WTC11 (cell line): ENCODE measurements at regions not wholly inside any gene's neighbourhood (a gene's known extent, or its start where the extent isn't known, plus 50 kb on each side); places are given as distances from the start of the nearest gene placed in this dataset.

Experiments used
- ATAC-seq: fragments of 200-7000 bp; cut with Tn5 transposase; 2 replicates; pipeline ENCODE4 v1.10.0; 2021; ENCODE audit warnings: mild to moderate bottlenecking, moderate library complexity
- CTCF ChIA-PET: fragments of 300-600 bp; sonication (Branson Sonifier 250); formaldehyde crosslinking; loops from one replicate; lab custom pipeline; 2021; ENCODE audit warnings: antibody characterized with exemption; lab: Charles Lee
- POLR2A ChIA-PET: fragments of 350-600 bp; sonication (Branson Sonifier 250); formaldehyde crosslinking; loops from one replicate; lab custom pipeline; 2021; ENCODE audit warnings: antibody characterized with exemption; lab: Charles Lee
- DNase-seq: peaks from one replicate; pipeline ENCODE4 v3.0.0; 2021; ENCODE audit warnings: low spot score
- H3K27ac Mint-ChIP-seq: 2 replicates; pipeline ENCODE4 v1.8.0; 2021; ENCODE audit warnings: mixed read lengths
- H3K27me3 Mint-ChIP-seq: 2 replicates; pipeline ENCODE4 v1.8.0; 2021; ENCODE audit warnings: low read depth, mild to moderate bottlenecking, moderate library complexity, mixed read lengths
- H3K36me3 Mint-ChIP-seq: 2 replicates; pipeline ENCODE4 v1.8.0; 2021; ENCODE audit warnings: mixed read lengths
- H3K4me1 Mint-ChIP-seq: 2 replicates; pipeline ENCODE4 v1.8.0; 2022; ENCODE audit warnings: mixed read lengths
- H3K4me3 Mint-ChIP-seq: 2 replicates; pipeline ENCODE4 v1.8.0; 2021; ENCODE audit warnings: mild to moderate bottlenecking, moderate library complexity, mixed read lengths
- H3K9me3 Mint-ChIP-seq: 2 replicates; pipeline ENCODE4 v1.8.0; 2021; ENCODE audit warnings: mixed read lengths
- ATF1 ChIP-seq: sonication (generic); formaldehyde crosslinking; IDR thresholded peaks from 2 replicates; pipeline ENCODE4 v1.8.1; 2023; ENCODE audit warnings: mild to moderate bottlenecking, moderate library complexity, missing genetic modification reagents
- CREM ChIP-seq: sonication (generic); formaldehyde crosslinking; IDR thresholded peaks from 2 replicates; pipeline ENCODE4 v1.8.1; 2022; ENCODE audit warnings: mild to moderate bottlenecking, missing genetic modification reagents, moderate library complexity
- ELF4 ChIP-seq: sonication (generic); formaldehyde crosslinking; IDR thresholded peaks from 2 replicates; pipeline ENCODE4 v1.8.1; 2022; ENCODE audit warnings: low read depth, mild to moderate bottlenecking, moderate library complexity, missing genetic modification reagents
- ESRRA ChIP-seq: sonication (generic); formaldehyde crosslinking; IDR thresholded peaks from 2 replicates; pipeline ENCODE4 v1.8.1; 2022; ENCODE audit warnings: mild to moderate bottlenecking, missing genetic modification reagents, borderline replicate concordance
- ETV6 ChIP-seq: sonication (generic); formaldehyde crosslinking; IDR thresholded peaks from 2 replicates; pipeline ENCODE4 v1.8.1; 2022; ENCODE audit warnings: mild to moderate bottlenecking, missing genetic modification reagents
- GABPB1 ChIP-seq: sonication (generic); formaldehyde crosslinking; IDR thresholded peaks from 2 replicates; pipeline ENCODE4 v1.8.1; 2023; ENCODE audit warnings: mild to moderate bottlenecking, missing genetic modification reagents
- HMGA2 ChIP-seq: fragments of 250-450 bp; sonication (Bioruptor Pico); IDR thresholded peaks from 2 replicates; pipeline ENCODE4 v1.4.0; 2021; ENCODE audit warnings: mild to moderate bottlenecking, moderate library complexity
- IRF2 ChIP-seq: sonication (generic); formaldehyde crosslinking; IDR thresholded peaks from 2 replicates; pipeline ENCODE4 v1.8.0; 2022; ENCODE audit warnings: low read depth, missing genetic modification reagents, borderline replicate concordance
- OVOL2 ChIP-seq: fragments of 250-450 bp; sonication (Bioruptor Pico); IDR thresholded peaks from 2 replicates; pipeline ENCODE4 v1.9.0; 2021; ENCODE audit warnings: mild to moderate bottlenecking, borderline replicate concordance
- ZNF263 ChIP-seq: sonication (generic); formaldehyde crosslinking; IDR thresholded peaks from 2 replicates; pipeline ENCODE4 v1.8.1; 2022; ENCODE audit warnings: low read depth, mild to moderate bottlenecking, moderate library complexity, missing genetic modification reagents
- ZNF416 ChIP-seq: fragments of 250-450 bp; sonication (Bioruptor Pico); IDR thresholded peaks from 2 replicates; pipeline ENCODE4 v1.9.0; 2021; ENCODE audit warnings: mild to moderate bottlenecking, inconsistent platforms
- ZNF423 ChIP-seq: fragments of 250-450 bp; sonication (Bioruptor Pico); IDR thresholded peaks from 2 replicates; pipeline ENCODE4 v2.1.2; 2022; ENCODE audit warnings: mild to moderate bottlenecking, moderate library complexity
- TF ChIP-seq, protein P1 (sequence below): sonication (generic); formaldehyde crosslinking; conservative IDR thresholded peaks from 2 replicates; pipeline ENCODE4 v1.8.1; 2023; ENCODE audit warnings: mild to moderate bottlenecking, low read depth, missing genetic modification reagents, moderate library complexity
- TF ChIP-seq, protein P2 (sequence below): sonication (generic); formaldehyde crosslinking; IDR thresholded peaks from 2 replicates; pipeline ENCODE4 v1.8.1; 2023; ENCODE audit warnings: mild to moderate bottlenecking, missing genetic modification reagents, moderate library complexity
- TF ChIP-seq, protein P3 (sequence below): sonication (generic); formaldehyde crosslinking; IDR thresholded peaks from 2 replicates; pipeline ENCODE4 v1.8.1; 2023; ENCODE audit warnings: mild to moderate bottlenecking, missing genetic modification reagents

DNA sequence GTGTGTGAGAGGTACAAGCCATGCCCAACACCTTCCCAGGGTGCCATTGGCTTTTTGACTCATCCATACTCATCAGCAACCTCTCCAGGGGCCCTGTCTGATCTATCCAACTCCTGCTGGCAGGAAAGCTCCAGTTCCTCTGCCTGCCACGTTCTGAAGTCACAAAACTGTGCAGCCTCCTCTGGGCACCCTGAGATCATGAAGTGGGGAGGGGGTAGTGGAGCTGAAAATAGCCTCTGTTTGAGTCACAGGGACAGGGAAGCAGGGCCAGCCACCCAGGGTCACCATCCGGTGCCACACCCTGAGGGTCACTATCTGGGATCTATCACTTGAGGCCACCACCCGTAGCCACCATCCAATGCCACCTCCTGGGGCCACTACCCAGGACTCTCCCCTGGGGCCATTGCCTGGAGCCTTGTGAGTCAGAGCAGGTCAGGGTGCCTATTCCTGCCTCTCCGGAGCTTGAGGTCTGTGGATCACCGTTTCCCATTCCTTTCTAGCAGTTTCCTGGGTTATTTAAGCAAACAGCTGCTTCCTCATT lies 172.1 kb downstream of the NUFIP1 start:
- ChIA-PET CTCF (interaction anchor here (1.0 to 1.7 kb wide), 3 partner anchors 78 to 334 kb away, joined by 4 to 6 read pairs (median 5); no protein-coding TSS in a partner anchor), POLR2A (no interaction called here)
- H3K36me3 Mint-ChIP-seq: no peaks in the 10 kb centered on the region
- H3K9me3 Mint-ChIP-seq: no peaks in the 10 kb centered on the region
- H3K27me3 Mint-ChIP-seq: no peaks in the 10 kb centered on the region; the same call in 1 of the 2 replicates
- no peak for ATAC-seq
- peak; percentile 43; the same call in 1 of the 2 replicates for TF ChIP-seq ZNF423 (CRISPR knock-in tag)
- TF ChIP-seq ZNF416 (CRISPR knock-in tag): no peak
- DNase-seq: no peak
- peaks cover 34% of the 10 kb centered on the region for H3K4me1 Mint-ChIP-seq
- no peak overlapping the region for H3K4me3 Mint-ChIP-seq
- no peak overlapping the region for H3K27ac Mint-ChIP-seq

DNA sequence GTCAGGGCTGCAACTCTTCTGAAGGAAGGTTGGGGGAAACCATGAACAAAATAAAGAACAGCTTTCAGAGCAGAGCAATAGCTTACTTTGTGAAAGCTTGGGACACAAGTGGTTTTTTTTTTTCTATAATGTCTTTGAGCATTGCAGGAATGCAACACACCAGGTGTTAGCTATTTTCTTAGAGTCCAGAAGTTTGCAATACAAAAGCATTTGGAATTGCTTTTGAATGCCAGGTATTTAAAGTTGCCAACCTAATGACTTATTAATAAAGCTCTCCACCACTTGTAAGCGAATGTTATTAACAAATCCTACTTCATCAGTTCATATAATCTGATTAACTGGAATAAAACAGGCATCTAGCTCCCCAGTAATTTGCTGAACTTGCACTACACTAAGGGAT lies 172.6 kb downstream of the NUFIP1 start:
- ATAC-seq (no peak), DNase-seq (no peak)
- CTCF ChIA-PET: interaction anchor here (0.5 to 1.7 kb wide), 4 partner anchors 78 to 333 kb away, joined by 3 to 6 read pairs (median 4); no protein-coding TSS in a partner anchor
- Mint-ChIP-seq H3K36me3 (no peaks in the 10 kb centered on the region), H3K27me3 (no peaks in the 10 kb centered on the region), H3K9me3 (no peaks in the 10 kb centered on the region), H3K4me1 (peaks cover 33% of the 10 kb centered on the region), H3K4me3 (no peak overlapping the region), H3K27ac (no peak overlapping the region)
- TF ChIP-seq, protein P1, sequence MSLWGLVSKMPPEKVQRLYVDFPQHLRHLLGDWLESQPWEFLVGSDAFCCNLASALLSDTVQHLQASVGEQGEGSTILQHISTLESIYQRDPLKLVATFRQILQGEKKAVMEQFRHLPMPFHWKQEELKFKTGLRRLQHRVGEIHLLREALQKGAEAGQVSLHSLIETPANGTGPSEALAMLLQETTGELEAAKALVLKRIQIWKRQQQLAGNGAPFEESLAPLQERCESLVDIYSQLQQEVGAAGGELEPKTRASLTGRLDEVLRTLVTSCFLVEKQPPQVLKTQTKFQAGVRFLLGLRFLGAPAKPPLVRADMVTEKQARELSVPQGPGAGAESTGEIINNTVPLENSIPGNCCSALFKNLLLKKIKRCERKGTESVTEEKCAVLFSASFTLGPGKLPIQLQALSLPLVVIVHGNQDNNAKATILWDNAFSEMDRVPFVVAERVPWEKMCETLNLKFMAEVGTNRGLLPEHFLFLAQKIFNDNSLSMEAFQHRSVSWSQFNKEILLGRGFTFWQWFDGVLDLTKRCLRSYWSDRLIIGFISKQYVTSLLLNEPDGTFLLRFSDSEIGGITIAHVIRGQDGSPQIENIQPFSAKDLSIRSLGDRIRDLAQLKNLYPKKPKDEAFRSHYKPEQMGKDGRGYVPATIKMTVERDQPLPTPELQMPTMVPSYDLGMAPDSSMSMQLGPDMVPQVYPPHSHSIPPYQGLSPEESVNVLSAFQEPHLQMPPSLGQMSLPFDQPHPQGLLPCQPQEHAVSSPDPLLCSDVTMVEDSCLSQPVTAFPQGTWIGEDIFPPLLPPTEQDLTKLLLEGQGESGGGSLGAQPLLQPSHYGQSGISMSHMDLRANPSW (CRISPR knock-in tag): no peak
- TF ChIP-seq ETV6 (CRISPR knock-in tag) (no peak), HMGA2 (CRISPR knock-in tag) (no peak), IRF2 (CRISPR knock-in tag) (no peak), ZNF263 (no peak), OVOL2 (no peak)
- TF ChIP-seq, protein P2, sequence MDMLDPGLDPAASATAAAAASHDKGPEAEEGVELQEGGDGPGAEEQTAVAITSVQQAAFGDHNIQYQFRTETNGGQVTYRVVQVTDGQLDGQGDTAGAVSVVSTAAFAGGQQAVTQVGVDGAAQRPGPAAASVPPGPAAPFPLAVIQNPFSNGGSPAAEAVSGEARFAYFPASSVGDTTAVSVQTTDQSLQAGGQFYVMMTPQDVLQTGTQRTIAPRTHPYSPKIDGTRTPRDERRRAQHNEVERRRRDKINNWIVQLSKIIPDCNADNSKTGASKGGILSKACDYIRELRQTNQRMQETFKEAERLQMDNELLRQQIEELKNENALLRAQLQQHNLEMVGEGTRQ (CRISPR knock-in tag): no peak
- POLR2A ChIA-PET: no interaction called here

DNA sequence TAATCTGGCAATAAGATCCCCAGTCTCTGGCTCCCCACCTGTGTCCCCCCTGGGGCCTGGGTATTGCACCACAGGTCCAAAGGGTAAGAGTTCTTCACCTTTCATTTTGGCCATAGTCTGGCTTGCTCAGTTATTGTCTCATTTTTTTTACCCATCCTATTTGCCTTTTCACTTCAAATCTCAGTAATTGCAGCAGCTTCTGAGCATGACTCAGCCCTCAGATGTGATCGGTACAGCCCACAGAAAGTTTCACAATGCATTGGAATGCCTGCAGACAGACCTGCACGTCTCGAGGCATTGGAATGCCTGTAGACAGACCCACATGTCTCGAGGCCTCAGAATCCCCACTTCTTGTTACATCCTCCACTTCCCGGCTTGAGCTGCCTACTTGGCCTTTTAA lies 173.6 kb downstream of the NUFIP1 start:
- CTCF ChIA-PET: interaction anchor here (1.1 to 1.7 kb wide), 2 partner anchors 77 to 331 kb away, joined by 3 to 4 read pairs; no protein-coding TSS in a partner anchor

DNA sequence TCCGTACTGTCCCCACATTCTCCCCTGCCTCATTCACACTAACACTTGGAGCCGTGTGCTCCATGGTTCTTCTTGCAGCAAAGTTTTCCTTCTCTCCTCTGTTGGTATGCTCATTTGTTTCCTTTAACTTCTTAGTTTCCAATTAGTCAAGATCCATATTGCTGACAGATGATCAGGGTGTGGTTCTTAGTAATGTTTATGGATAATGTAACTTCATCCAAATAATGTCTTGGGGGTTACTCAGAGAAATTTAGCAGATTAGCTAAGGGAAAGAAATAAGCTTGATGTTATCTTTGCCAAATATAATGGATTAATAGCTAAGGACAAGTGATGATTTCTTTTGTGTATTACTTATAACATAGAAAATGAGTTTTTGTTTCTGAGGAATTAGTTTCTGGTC lies 174.4 kb downstream of the NUFIP1 start:
- no peak for ATAC-seq
- no peak for TF ChIP-seq CREM
- TF ChIP-seq ELF4 (CRISPR knock-in tag): no peak
- TF ChIP-seq ZNF423 (CRISPR knock-in tag): no peak
- no peak for TF ChIP-seq ESRRA (CRISPR knock-in tag)
- TF ChIP-seq, protein P1 (CRISPR knock-in tag): no peak
- TF ChIP-seq ATF1: no peak
- TF ChIP-seq, protein P3, sequence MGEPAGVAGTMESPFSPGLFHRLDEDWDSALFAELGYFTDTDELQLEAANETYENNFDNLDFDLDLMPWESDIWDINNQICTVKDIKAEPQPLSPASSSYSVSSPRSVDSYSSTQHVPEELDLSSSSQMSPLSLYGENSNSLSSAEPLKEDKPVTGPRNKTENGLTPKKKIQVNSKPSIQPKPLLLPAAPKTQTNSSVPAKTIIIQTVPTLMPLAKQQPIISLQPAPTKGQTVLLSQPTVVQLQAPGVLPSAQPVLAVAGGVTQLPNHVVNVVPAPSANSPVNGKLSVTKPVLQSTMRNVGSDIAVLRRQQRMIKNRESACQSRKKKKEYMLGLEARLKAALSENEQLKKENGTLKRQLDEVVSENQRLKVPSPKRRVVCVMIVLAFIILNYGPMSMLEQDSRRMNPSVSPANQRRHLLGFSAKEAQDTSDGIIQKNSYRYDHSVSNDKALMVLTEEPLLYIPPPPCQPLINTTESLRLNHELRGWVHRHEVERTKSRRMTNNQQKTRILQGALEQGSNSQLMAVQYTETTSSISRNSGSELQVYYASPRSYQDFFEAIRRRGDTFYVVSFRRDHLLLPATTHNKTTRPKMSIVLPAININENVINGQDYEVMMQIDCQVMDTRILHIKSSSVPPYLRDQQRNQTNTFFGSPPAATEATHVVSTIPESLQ (CRISPR knock-in tag): no peak
- TF ChIP-seq, all 79 proteins: peak for 0
- POLR2A ChIA-PET: no interaction called here
- Mint-ChIP-seq H3K27ac (no peak overlapping the region), H3K4me3 (no peak overlapping the region), H3K4me1 (peaks cover 33% of the 10 kb centered on the region), H3K36me3 (no peaks in the 10 kb centered on the region), H3K9me3 (no peaks in the 10 kb centered on the region), H3K27me3 (no peaks in the 10 kb centered on the region)
- DNase-seq: no peak
- CTCF ChIA-PET: no interaction called here

More for the DNA sequence above, 173.6 kb downstream of the NUFIP1 start:
- H3K4me3 Mint-ChIP-seq: no peak overlapping the region
- no peak for DNase-seq
- no peaks in the 10 kb centered on the region for H3K9me3 Mint-ChIP-seq
- no peaks in the 10 kb centered on the region for H3K36me3 Mint-ChIP-seq
- H3K4me1 Mint-ChIP-seq: peaks cover 33% of the 10 kb centered on the region
- H3K27ac Mint-ChIP-seq: no peak overlapping the region
- TF ChIP-seq GABPB1 (peak; percentile 29; the same call in 1 of the 2 replicates), CREM (no peak)
- TF ChIP-seq, all 79 proteins: peak for 1
- peak; percentile 66 for ATAC-seq
- no peaks in the 10 kb centered on the region for H3K27me3 Mint-ChIP-seq
- POLR2A ChIA-PET: no interaction called here
